ENCODE measurements at regions not wholly inside any gene's neighbourhood (a gene's known extent, or its start where the extent isn't known, plus 50 kb on each side); places are given as distances from the start of the nearest gene placed in this dataset.
"Not testable (repeated sequence)": the region's sequence is repeated elsewhere in the genome, so short reads cannot be mapped to it uniquely, and the experiment has no call there.

GRCh38 chr16:63943566-63943965 is 1178.3 kb downstream of the CDH11 start:
- no peak for DNase-seq (ENCODE audit: low read depth in 2 of 2)

GRCh38 chr16:63938661-63939060 is 1183.2 kb downstream of the CDH11 start:
- DNase-seq (ENCODE audit: low read depth in 2 of 2) = no peak

GRCh38 chr16:63933841-63934240 is 1188.0 kb downstream of the CDH11 start:
- no peak for DNase-seq (ENCODE audit: low read depth in 2 of 2)

GRCh38 chr16:63928421-63928820 is 1193.4 kb downstream of the CDH11 start:
- DNase-seq (ENCODE audit: low read depth in 2 of 2) = no peak

- no peak for DNase-seq (ENCODE audit: low read depth in 2 of 2)
These were observed 1196.6 kb downstream of the CDH11 start for GRCh38 chr16:63925221-63925620.

- DNase-seq (ENCODE audit: low read depth in 2 of 2) = no peak
These were observed 1199.3 kb downstream of the CDH11 start for GRCh38 chr16:63922560-63922959.

GRCh38 chr16:63921737-63922295 is 1200.0 kb downstream of the CDH11 start:
- no peak for DNase-seq (ENCODE audit: low read depth in 2 of 2)

GRCh38 chr16:63913290-63913689 is 1208.6 kb downstream of the CDH11 start:
- no peak for DNase-seq (ENCODE audit: low read depth in 2 of 2)

- DNase-seq (ENCODE audit: low read depth in 2 of 2) = no peak
These were observed 1214.6 kb downstream of the CDH11 start for GRCh38 chr16:63907251-63907650.

- no peak for DNase-seq (ENCODE audit: low read depth in 2 of 2)
These were observed 1216.9 kb downstream of the CDH11 start for GRCh38 chr16:63904930-63905329.

- DNase-seq (ENCODE audit: low read depth in 2 of 2) = no peak
These were observed 1217.7 kb downstream of the CDH11 start for GRCh38 chr16:63904182-63904581.

- DNase-seq (ENCODE audit: low read depth in 2 of 2) = no peak
These were observed 1225.3 kb downstream of the CDH11 start for GRCh38 chr16:63896383-63897109.

GRCh38 chr16:63890723-63891122 is 1231.1 kb downstream of the CDH11 start:
- no peak for DNase-seq (ENCODE audit: low read depth in 2 of 2)

- DNase-seq (ENCODE audit: low read depth in 2 of 2) = no peak
These were observed 1231.8 kb downstream of the CDH11 start for GRCh38 chr16:63890081-63890480.

- no peak for DNase-seq (ENCODE audit: low read depth in 2 of 2)
These were observed 1238.8 kb downstream of the CDH11 start for GRCh38 chr16:63883091-63883490.

GRCh38 chr16:63882576-63882975 is 1239.3 kb downstream of the CDH11 start:
- no peak for DNase-seq (ENCODE audit: low read depth in 2 of 2)

GRCh38 chr16:63880948-63881347 is 1240.9 kb downstream of the CDH11 start:
- DNase-seq (ENCODE audit: low read depth in 2 of 2) = no peak

GRCh38 chr16:63877401-63877800 is 1244.5 kb downstream of the CDH11 start:
- no peak for DNase-seq (ENCODE audit: low read depth in 2 of 2)

- DNase-seq (ENCODE audit: low read depth in 2 of 2) = no peak
These were observed 1245.8 kb downstream of the CDH11 start for GRCh38 chr16:63876103-63876502.

GRCh38 chr16:63860700-63861099 is 1261.2 kb downstream of the CDH11 start:
- not testable (repeated sequence) for DNase-seq (ENCODE audit: low read depth in 2 of 2)

GRCh38 chr16:63856537-63856936 is 1265.3 kb downstream of the CDH11 start:
- DNase-seq (ENCODE audit: low read depth in 2 of 2) = no peak

- DNase-seq (ENCODE audit: low read depth in 2 of 2) = no peak
These were observed 1270.9 kb downstream of the CDH11 start for GRCh38 chr16:63850979-63851378.

GRCh38 chr16:63841271-63841670 is 1280.6 kb downstream of the CDH11 start:
- no peak for DNase-seq (ENCODE audit: low read depth in 2 of 2)

- no peak for DNase-seq (ENCODE audit: low read depth in 2 of 2)
These were observed 1291.8 kb downstream of the CDH11 start for GRCh38 chr16:63830061-63830460.
